ENCODE measurements at regions not wholly inside any gene's neighbourhood (a gene's known extent, or its start where the extent isn't known, plus 50 kb on each side); places are given as distances from the start of the nearest gene placed in this dataset.

GRCh38 chr9:33731142-33731541, 64.2 kb upstream of the PRSS3 start:
- TF ChIP-seq CTCF (conservative IDR thresholded peaks at IDR 0.05 in 1 of 2, IDR thresholded peaks at IDR 0.05 in 1 of 2; ENCODE audit: low read depth in 1 of 2, low read length in 2 of 2): no peak
- no peak for TF ChIP-seq EZH2 (IDR thresholded peaks at IDR 0.05; ENCODE audit: low read length, missing control alignments)

Data from fibroblast of lung (primary cell).